GM19025 (cell line): ENCODE measurements at regions not wholly inside any gene's neighbourhood (a gene's known extent, or its start where the extent isn't known, plus 50 kb on each side); places are given as distances from the start of the nearest gene placed in this dataset.
"Not testable (repeated sequence)": the region's sequence is repeated elsewhere in the genome, so short reads cannot be mapped to it uniquely, and the experiment has no call there.

Source experiments
- ATAC-seq: cut with Tn5 transposase; IDR thresholded peaks from one replicate; pipeline ENCODE4 v1.9.1; 2021; ENCODE audit warnings: mild to moderate bottlenecking, low read depth, moderate library complexity; ENCODE audit not compliant: unreplicated experiment

- no peak for ATAC-seq
These were observed 146.8 kb upstream of the USP9X start for GRCh38 chrX:40938423-40938822.

- ATAC-seq, result no peak
These were observed 142.1 kb upstream of the USP9X start for GRCh38 chrX:40943093-40943641.

GRCh38 chrX:40945361-40945713, 139.9 kb upstream of the USP9X start:
- peak; percentile 60 for ATAC-seq

- no peak for ATAC-seq
These were observed 138.0 kb upstream of the USP9X start for GRCh38 chrX:40947276-40947675.

GRCh38 chrX:40949071-40949470, 136.2 kb upstream of the USP9X start:
- ATAC-seq, result no peak

GRCh38 chrX:40950546-40950945, 134.7 kb upstream of the USP9X start:
- ATAC-seq, result no peak

GRCh38 chrX:40951407-40951806, 133.8 kb upstream of the USP9X start:
- not testable (repeated sequence) for ATAC-seq

- peak; percentile 34 for ATAC-seq
These were observed 132.4 kb upstream of the USP9X start for GRCh38 chrX:40952855-40953254.

- peak; percentile 66 for ATAC-seq
These were observed 131.9 kb upstream of the USP9X start for GRCh38 chrX:40953369-40953768.

GRCh38 chrX:40960041-40960440, 125.2 kb upstream of the USP9X start:
- ATAC-seq, result no peak

- no peak for ATAC-seq
These were observed 122.3 kb upstream of the USP9X start for GRCh38 chrX:40962793-40963407.

GRCh38 chrX:40964008-40964407, 121.2 kb upstream of the USP9X start:
- no peak for ATAC-seq

- no peak for ATAC-seq
These were observed 120.3 kb upstream of the USP9X start for GRCh38 chrX:40964633-40965586.

GRCh38 chrX:40966213-40966820, 118.9 kb upstream of the USP9X start:
- no peak for ATAC-seq

- no peak for ATAC-seq
These were observed 117.1 kb upstream of the USP9X start for GRCh38 chrX:40968180-40968579.

- ATAC-seq, result no peak
These were observed 113.5 kb upstream of the USP9X start for GRCh38 chrX:40971736-40972135.

GRCh38 chrX:40973619-40974018, 111.6 kb upstream of the USP9X start:
- ATAC-seq, result no peak

- no peak for ATAC-seq
These were observed 109.3 kb upstream of the USP9X start for GRCh38 chrX:40975951-40976350.

GRCh38 chrX:40976981-40977380, 108.3 kb upstream of the USP9X start:
- ATAC-seq, result no peak

- ATAC-seq, result no peak
These were observed 100.3 kb upstream of the USP9X start for GRCh38 chrX:40984962-40985361.

GRCh38 chrX:40987413-40987812, 97.8 kb upstream of the USP9X start:
- no peak for ATAC-seq
